ENCODE measurements at regions not wholly inside any gene's neighbourhood (a gene's known extent, or its start where the extent isn't known, plus 50 kb on each side); places are given as distances from the start of the nearest gene placed in this dataset.

DNA sequence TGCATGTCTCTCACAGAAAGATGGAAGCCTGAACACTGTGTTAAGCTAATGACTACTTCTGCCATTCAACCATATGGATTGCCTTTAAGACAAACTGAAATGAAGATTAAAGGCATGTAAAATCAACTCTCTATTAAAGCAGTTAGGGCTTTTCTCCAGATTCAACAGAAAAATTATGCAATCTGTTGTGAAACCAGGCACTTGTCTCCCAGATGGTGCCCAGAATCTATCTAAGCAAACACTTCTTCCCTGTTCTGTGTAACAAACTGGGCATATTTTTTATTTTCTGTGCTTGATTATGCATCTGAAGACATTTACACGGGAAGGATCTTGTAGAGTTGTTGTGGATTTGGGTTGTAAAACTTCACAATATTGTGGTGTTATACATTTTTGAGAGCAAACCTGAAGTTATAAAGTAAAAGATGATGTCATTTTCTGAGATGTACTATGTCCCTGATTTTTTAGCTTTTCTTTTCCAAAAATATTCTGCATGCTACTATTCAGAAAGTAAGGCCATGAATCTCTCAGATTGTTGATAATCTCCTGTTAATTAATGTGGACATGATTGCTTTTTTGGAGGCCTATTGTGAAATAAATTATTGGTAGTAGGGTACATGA, 1550.3 kb downstream of the CDH8 start:
- Histone ChIP-seq H3K36me3 (ENCODE audit: control insufficient read depth, insufficient read depth, low read length) (no peaks in the 10 kb centered on the region), H3K27me3 (replicated peaks; ENCODE audit: control insufficient read depth, insufficient read depth, low read length) (no peaks in the 10 kb centered on the region), H3K4me3 (replicated peaks; ENCODE audit: low read depth, low read length) (no peak overlapping the region)
- DNase-seq (ENCODE audit: extremely low read depth, insufficient read length): no peak
- TF ChIP-seq, protein P1, sequence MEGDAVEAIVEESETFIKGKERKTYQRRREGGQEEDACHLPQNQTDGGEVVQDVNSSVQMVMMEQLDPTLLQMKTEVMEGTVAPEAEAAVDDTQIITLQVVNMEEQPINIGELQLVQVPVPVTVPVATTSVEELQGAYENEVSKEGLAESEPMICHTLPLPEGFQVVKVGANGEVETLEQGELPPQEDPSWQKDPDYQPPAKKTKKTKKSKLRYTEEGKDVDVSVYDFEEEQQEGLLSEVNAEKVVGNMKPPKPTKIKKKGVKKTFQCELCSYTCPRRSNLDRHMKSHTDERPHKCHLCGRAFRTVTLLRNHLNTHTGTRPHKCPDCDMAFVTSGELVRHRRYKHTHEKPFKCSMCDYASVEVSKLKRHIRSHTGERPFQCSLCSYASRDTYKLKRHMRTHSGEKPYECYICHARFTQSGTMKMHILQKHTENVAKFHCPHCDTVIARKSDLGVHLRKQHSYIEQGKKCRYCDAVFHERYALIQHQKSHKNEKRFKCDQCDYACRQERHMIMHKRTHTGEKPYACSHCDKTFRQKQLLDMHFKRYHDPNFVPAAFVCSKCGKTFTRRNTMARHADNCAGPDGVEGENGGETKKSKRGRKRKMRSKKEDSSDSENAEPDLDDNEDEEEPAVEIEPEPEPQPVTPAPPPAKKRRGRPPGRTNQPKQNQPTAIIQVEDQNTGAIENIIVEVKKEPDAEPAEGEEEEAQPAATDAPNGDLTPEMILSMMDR (IDR thresholded peaks at IDR 0.05; ENCODE audit: insufficient read depth, low read length, poor library complexity, severe bottlenecking): no peak

DNA sequence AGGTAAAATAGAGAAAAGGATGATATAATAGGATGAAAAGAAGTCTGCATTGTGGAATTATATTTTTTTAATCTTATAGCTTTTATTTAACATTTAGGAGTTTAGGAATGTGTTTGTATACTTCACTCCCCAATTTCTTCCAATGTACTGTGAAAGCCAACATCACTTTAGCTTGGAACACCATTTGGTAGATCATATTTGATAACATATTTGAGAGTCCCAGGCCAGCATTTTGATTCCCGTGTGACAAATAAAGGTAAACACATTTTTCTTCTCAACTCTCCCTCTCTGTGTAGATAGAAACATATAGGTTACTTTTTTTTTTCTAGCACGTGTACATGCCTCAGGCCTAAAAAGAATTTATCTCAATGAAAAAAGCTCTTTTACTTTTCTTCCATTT, 1551.3 kb downstream of the CDH8 start:
- TF ChIP-seq, protein P1 (IDR thresholded peaks at IDR 0.05; ENCODE audit: insufficient read depth, low read length, poor library complexity, severe bottlenecking): no peak

DNA sequence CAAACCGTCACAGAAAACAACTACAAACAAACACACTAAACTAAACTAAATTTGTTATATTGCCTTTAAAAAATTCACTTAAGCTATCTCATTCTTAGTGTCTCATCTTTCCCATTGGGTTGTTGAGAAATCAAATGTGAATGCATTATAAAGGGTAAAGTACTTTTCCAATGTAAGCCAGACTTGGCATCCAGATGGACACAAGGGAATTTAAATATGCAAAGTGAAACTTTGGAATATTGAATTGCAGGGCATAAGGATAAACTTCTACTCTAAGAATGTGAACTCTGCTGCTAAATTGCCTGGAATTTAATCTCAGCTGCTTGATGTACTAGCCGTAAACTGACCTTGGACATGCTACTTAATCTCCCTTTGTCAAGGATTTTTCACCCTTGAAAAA, 1554.6 kb downstream of the CDH8 start:
- H3K27me3 ChIP-seq (replicated peaks; ENCODE audit: control insufficient read depth, insufficient read depth, low read length): no peaks in the 10 kb centered on the region
- no peak for DNase-seq (ENCODE audit: extremely low read depth, insufficient read length)
- TF ChIP-seq, protein P1 (IDR thresholded peaks at IDR 0.05; ENCODE audit: insufficient read depth, low read length, poor library complexity, severe bottlenecking): no peak

More for the DNA sequence above, 1551.3 kb downstream of the CDH8 start:
- no peak overlapping the region for H3K4me3 ChIP-seq (replicated peaks; ENCODE audit: low read depth, low read length)
- no peaks in the 10 kb centered on the region for H3K27me3 ChIP-seq (replicated peaks; ENCODE audit: control insufficient read depth, insufficient read depth, low read length)
- H3K36me3 ChIP-seq (ENCODE audit: control insufficient read depth, insufficient read depth, low read length): no peaks in the 10 kb centered on the region
- no peak for DNase-seq (ENCODE audit: extremely low read depth, insufficient read length)

DNA sequence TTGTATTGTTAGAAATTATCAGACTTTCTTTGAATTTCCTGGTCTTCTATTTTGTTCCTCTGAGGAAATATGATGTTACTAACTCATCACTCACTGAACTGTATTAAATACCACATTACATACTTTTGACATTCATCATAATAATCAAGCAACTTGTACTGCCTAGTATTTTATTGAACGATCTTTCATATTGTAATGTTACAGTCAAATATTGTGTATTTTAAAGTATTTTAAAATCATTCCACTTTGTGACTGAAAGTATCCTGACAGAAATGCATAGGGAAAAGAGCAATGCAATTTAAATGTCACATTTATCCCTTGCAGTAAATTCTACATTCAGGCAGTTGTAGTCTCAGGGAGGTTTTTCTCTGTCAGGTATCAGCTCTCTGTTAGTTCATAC, 1557.4 kb downstream of the CDH8 start:
- H3K36me3 ChIP-seq (ENCODE audit: control insufficient read depth, insufficient read depth, low read length): no peaks in the 10 kb centered on the region
- H3K4me3 ChIP-seq (replicated peaks; ENCODE audit: low read depth, low read length): no peak overlapping the region
- TF ChIP-seq, protein P1 (IDR thresholded peaks at IDR 0.05; ENCODE audit: insufficient read depth, low read length, poor library complexity, severe bottlenecking): no peak
- H3K27me3 ChIP-seq (replicated peaks; ENCODE audit: control insufficient read depth, insufficient read depth, low read length): no peaks in the 10 kb centered on the region
- no peak for DNase-seq (ENCODE audit: extremely low read depth, insufficient read length)

More for the DNA sequence above, 1554.6 kb downstream of the CDH8 start:
- no peaks in the 10 kb centered on the region for H3K36me3 ChIP-seq (ENCODE audit: control insufficient read depth, insufficient read depth, low read length)
- no peak overlapping the region for H3K4me3 ChIP-seq (replicated peaks; ENCODE audit: low read depth, low read length)

DNA sequence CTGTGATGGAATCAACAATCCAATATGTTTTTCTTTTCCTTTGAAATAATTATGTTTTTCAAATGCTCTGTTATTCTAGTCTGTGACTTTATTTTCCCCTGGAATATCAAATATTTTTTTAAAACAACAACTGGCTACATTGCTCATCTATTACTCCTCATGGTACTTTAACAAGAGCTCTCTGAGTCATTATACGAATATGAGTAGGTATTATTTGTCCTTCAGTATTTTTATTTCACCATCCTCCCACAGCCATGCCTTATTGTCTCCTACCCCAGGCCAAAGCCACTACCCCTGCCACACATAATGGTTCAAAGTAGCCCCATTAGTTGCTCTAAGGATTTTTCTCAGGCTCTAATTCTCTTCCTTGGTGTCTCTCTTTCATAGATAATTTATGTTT, 1572.3 kb downstream of the CDH8 start:
- no peak for DNase-seq (ENCODE audit: extremely low read depth, insufficient read length)
- TF ChIP-seq, protein P1 (IDR thresholded peaks at IDR 0.05; ENCODE audit: insufficient read depth, low read length, poor library complexity, severe bottlenecking): no peak
- no peaks in the 10 kb centered on the region for H3K36me3 ChIP-seq (ENCODE audit: control insufficient read depth, insufficient read depth, low read length)
- H3K4me3 ChIP-seq (replicated peaks; ENCODE audit: low read depth, low read length): no peak overlapping the region
- no peaks in the 10 kb centered on the region for H3K27me3 ChIP-seq (replicated peaks; ENCODE audit: control insufficient read depth, insufficient read depth, low read length)

DNA sequence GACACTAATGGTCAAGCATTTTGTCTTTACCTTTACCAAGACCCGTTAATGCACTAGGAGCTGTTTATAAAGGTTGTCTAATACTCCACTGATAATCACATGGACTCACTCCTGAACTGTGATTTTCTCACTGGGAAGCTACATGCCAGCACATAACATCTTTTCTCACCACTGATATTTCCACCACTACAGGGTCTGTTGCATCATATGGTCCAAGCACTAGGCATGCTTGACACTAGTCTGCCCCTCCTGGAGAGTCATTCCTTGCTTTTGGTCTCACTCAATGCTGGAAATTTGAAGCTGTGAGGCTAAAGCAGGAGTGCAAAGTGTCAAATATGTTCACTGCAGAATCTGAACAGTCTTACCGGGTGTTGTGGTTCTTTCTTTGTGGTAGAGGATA, 1576.8 kb downstream of the CDH8 start:
- DNase-seq (ENCODE audit: extremely low read depth, insufficient read length): no peak
- TF ChIP-seq, protein P1 (IDR thresholded peaks at IDR 0.05; ENCODE audit: insufficient read depth, low read length, poor library complexity, severe bottlenecking): no peak
- Histone ChIP-seq H3K36me3 (ENCODE audit: control insufficient read depth, insufficient read depth, low read length) (no peaks in the 10 kb centered on the region), H3K4me3 (replicated peaks; ENCODE audit: low read depth, low read length) (no peak overlapping the region), H3K27me3 (replicated peaks; ENCODE audit: control insufficient read depth, insufficient read depth, low read length) (no peaks in the 10 kb centered on the region)

Data from GM06990 (cell line).